ENCODE measurements at regions not wholly inside any gene's neighbourhood (a gene's known extent, or its start where the extent isn't known, plus 50 kb on each side); places are given as distances from the start of the nearest gene placed in this dataset.

DNA sequence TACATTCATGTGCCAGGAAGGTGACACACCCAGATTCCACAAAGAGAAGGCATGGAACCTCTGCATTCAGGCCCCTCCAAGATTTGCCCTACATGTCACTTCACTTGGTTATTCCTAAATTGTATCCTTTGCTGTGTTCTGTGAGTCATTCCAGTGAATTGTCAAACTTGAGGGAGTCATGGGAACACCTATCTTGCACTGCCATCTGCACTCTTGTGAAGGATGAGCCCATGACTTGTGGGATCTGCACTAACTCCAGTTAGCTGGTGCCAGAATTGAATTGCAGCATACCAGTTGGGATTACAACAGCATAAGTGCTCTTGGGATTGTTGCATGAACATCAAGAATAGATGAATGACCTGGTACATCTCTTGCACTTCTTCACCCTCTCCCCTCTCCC is 1288.0 kb upstream of the ZEB2 start:
- no peaks in the 10 kb centered on the region; a peak in 1 of 7 replicates for H3K36me3 Mint-ChIP-seq (ENCODE audit: insufficient read depth in 1 of 3, low read depth in 3 of 3)
- H3K9me3 ChIP-seq (ENCODE audit: control insufficient read depth, low read depth, low read length), result no peaks in the 10 kb centered on the region
- H3K4me1 ChIP-seq (ENCODE audit: insufficient read depth, low read length), result no peaks in the 10 kb centered on the region
- no peak overlapping the region for H3K27ac Mint-ChIP-seq
- no peak overlapping the region for H3K14ac ChIP-seq (ENCODE audit: insufficient read depth, low read length)
- H3K79me2 ChIP-seq (ENCODE audit: insufficient read depth, low read length), result no peaks in the 10 kb centered on the region
- no peak overlapping the region for H3K9ac ChIP-seq (ENCODE audit: extremely low read depth, insufficient read length, low read length)
- H3K4ac ChIP-seq (ENCODE audit: low read depth, low read length), result no peak overlapping the region
- no peaks in the 10 kb centered on the region for H3K27me3 ChIP-seq (ENCODE audit: insufficient read depth, low read length)
- no peak overlapping the region for H3K4me3 Mint-ChIP-seq
- H2BK120ac ChIP-seq (ENCODE audit: low read depth, low read length, poor library complexity, severe bottlenecking), result no peak overlapping the region
- H3K23me2 ChIP-seq (ENCODE audit: insufficient read length, low read depth, low read length, poor library complexity, severe bottlenecking), result no peaks in the 10 kb centered on the region
- no peak overlapping the region for H2AFZ ChIP-seq (ENCODE audit: low read length)
- no peaks in the 10 kb centered on the region for H3K9me3 Mint-ChIP-seq
- no peak overlapping the region for H4K5ac ChIP-seq (ENCODE audit: insufficient read length, low read depth, low read length)
- H2BK5ac ChIP-seq (ENCODE audit: insufficient read length, low read length), result no peak overlapping the region
- no peak overlapping the region for H3T11ph ChIP-seq (ENCODE audit: low read length)
- TF ChIP-seq, protein P1, sequence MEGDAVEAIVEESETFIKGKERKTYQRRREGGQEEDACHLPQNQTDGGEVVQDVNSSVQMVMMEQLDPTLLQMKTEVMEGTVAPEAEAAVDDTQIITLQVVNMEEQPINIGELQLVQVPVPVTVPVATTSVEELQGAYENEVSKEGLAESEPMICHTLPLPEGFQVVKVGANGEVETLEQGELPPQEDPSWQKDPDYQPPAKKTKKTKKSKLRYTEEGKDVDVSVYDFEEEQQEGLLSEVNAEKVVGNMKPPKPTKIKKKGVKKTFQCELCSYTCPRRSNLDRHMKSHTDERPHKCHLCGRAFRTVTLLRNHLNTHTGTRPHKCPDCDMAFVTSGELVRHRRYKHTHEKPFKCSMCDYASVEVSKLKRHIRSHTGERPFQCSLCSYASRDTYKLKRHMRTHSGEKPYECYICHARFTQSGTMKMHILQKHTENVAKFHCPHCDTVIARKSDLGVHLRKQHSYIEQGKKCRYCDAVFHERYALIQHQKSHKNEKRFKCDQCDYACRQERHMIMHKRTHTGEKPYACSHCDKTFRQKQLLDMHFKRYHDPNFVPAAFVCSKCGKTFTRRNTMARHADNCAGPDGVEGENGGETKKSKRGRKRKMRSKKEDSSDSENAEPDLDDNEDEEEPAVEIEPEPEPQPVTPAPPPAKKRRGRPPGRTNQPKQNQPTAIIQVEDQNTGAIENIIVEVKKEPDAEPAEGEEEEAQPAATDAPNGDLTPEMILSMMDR (conservative IDR thresholded peaks at IDR 0.05), result no peak
- no peak overlapping the region for H3K18ac ChIP-seq (ENCODE audit: insufficient read length, low read depth, low read length)
- H3K56ac ChIP-seq (ENCODE audit: insufficient read length, low read depth, low read length), result no peak overlapping the region
- H3K79me1 ChIP-seq (ENCODE audit: insufficient read depth, low read depth, low read length, poor library complexity, severe bottlenecking), result no peaks in the 10 kb centered on the region
- H3K4me2 ChIP-seq (ENCODE audit: insufficient read depth, insufficient read length, low read length), result no peak overlapping the region
- H2AK5ac ChIP-seq (ENCODE audit: insufficient read length, low read length), result no peak overlapping the region
- no peak overlapping the region for H3K23ac ChIP-seq (ENCODE audit: insufficient read length, low read depth, low read length)
- H2BK20ac ChIP-seq (ENCODE audit: low read depth, low read length, poor library complexity, severe bottlenecking), result no peak overlapping the region
- H4K8ac ChIP-seq (replicated peaks; ENCODE audit: insufficient read length, low read depth, low read length), result no peak overlapping the region
- H3K4me1 Mint-ChIP-seq, result no peaks in the 10 kb centered on the region; a peak in 1 of 4 replicates
- H4K91ac ChIP-seq (ENCODE audit: insufficient read length, low read depth, low read length), result no peak overlapping the region
- H2BK15ac ChIP-seq (ENCODE audit: low read depth, low read length), result no peak overlapping the region
- H4K20me1 ChIP-seq (ENCODE audit: control insufficient read depth, insufficient read depth, insufficient read length), result no peaks in the 10 kb centered on the region
- DNase-seq, result no peak
- H3K27me3 Mint-ChIP-seq (ENCODE audit: low read depth), result no peaks in the 10 kb centered on the region
- H3K27ac ChIP-seq (ENCODE audit: insufficient read length, low read depth, low read length), result no peak overlapping the region
- H2BK12ac ChIP-seq (ENCODE audit: insufficient read length, low read depth, low read length), result no peak overlapping the region
